ENCODE measurements at regions not wholly inside any gene's neighbourhood (a gene's known extent, or its start where the extent isn't known, plus 50 kb on each side); places are given as distances from the start of the nearest gene placed in this dataset.
A peak's percentile ranks its signal among the peaks of the same experiment; 100 is the strongest.

DNA sequence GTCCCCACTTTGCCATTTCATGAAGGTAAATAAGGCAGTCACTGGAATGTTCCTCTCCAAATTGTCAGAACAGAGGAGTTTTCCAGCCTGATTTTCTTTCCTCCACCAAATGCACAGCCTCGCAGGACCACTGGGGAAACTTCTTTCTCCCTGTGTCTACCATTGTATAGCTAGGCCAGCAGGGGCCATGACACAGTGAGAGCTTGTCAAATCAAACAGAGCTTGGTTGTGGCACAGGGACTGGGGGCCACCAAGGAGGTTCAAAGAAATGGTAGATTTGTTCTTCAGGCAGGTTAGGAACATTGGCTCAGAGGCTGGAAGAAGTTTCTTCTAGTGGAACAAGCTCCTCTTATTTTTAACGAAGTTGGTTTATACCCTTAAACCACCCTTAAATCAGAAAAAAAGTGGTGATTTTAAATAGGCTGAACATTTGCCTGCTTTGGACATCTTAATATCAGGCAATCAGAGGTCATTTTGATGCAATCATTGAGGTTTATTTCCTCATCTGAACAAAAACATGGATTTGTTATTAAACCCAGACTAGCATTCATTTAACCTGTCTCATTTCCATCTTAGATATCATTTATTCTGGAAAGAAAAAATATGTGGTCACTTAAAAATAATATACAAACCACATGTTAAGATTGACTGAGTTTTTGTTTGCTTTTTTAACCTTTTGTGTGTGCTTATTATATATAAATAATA lies 105.6 kb downstream of the GTPBP8 start:
- peak; percentile 27 for DNase-seq

DNA sequence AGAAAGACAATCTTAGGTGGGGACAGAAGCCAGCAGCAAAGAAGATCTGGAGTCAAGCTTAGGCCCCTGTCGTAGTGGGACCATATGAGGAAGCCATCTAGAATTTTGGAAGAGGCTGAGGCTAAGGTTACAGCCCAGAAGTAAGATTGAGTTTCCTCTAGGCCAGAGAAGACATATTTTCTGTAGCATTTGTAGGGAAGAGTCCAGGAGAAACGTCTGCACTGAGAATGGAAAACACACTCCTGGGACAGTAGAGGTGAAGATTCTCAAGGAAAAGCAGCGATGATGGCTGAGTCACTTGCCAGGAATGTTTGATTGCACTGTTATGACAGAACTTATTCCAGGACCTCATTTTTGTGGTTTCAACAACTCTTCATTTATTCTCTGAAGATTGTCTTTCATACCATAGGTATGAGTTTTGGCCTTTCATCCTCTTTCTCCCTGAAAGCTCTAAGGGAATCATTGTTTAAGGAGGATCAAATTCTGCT lies 107.2 kb downstream of the GTPBP8 start:
- peak; percentile 95 for DNase-seq

DNA sequence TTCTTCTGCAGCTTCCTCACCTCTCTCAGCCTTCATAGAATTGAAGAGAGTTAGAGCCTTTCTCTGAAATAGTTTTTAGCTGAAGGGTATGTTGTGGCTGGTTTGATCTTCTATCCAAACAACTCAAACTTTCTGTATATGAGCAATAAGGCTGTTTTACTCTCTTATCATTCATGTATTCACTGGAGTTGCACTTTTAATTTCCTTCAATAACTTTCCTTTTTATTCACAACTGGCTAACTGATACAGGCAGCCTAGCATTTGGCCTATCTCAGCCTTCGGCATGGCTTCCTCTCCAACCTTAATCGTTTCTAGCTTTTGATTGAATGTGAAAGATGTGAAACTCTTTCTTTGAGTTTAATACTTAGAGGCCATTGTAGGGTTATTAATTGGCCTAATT lies 109.3 kb downstream of the GTPBP8 start:
- DNase-seq: no peak

DNA sequence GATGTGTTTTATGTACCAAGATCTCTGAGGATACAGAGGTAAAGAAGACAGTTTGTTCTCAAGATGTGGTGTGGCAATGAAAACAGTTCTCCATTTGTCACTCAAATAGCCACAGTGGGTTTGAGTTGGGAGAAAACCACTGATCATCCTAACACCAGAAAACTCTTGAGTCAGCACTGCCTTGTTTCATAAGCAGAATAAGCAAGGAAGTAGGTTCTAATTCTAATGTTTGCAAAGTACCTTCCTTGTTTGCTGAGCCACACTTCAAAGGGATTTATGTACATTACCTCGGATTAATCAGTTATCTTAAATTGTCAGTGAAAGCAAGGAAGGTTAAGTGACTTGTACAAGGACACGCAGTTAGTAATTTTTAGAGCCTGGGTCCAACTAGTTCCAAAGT lies 107.8 kb upstream of the BOC start:
- DNase-seq: no peak

DNA sequence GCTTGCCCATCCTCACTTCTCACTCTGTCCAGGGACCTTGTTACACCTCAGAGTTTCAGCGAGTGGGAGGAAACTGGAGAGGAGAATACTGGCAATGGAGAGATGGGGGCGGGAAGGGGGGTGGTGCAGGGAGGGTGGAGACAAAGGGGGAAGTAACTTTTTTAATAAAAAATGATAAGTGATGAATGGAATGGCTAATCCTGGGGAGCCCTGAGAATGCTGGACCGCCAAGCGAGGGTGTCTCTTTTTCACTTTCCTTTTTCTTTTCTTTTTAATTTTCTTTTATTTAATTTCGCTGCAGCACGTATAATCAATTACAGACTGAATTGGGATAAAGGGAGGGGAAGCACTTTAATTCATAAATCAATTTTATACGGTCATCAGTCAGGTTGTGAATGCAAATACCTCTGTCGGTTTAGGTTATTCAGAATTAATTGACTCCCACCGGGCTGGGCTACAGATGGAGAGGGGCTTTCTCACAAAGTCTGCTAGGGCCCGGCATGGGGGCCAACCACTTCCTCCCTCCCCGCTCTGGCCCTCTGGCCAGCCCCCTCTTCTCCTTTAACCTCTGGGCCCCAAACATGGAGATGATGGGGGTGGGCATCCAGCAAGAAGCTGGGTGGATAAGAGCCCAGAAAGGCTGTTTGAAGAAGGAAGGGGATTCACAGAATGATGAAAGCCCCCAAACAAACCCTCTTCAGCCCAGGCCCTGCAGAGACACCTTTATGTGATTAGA lies 106.8 kb upstream of the BOC start:
- no peak for DNase-seq

DNA sequence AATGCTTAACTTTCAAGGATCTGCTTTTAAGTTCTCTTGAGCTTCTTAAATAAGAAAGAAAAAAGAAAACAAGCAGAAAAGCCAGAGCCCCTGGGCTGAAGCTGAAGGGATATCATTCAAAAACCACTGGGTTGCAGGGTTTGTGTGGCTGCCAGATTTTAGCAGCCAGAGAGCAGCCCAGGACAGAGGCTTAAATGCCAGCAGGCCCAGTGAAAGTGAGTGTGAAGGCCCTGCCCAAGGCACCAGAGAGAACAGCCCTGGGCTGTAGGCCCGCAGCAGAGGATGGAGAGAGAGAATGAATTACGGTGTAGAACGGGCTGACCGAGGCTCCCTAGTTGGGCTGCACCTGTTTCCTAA lies 106.3 kb upstream of the BOC start:
- DNase-seq: no peak

DNA sequence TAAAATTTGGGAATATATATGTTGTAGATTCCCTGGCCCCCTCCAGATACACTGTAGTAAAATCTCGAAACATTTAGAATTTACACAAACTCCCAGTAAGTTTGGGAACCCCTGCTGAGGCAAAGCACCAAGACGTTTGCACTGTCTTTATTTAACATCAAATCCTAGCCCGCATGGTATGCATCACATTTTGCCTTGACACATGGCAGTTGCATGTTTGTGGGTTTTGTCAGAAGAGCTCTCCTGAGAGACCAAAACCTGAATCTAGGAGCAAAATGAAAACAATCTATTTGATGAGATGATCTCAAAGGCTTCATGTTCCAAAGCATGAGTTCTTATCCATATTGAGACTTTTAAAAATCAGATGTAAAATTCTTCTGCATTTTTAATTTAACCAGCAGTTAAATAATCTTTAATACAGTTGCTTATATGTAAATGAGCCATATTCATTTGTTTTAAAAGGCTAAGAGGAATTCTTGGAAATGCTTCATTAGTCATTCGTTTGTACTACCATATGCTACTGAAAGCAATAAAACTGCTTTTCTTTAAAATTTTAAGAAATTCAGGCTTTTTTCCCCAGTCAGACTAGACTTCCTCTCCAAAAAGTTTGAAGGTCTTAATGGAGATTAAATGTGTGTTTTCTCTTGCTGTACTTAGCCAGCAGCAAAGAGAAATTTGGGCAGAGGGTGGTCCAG lies 105.2 kb upstream of the BOC start:
- DNase-seq: peak; percentile 21

DNA sequence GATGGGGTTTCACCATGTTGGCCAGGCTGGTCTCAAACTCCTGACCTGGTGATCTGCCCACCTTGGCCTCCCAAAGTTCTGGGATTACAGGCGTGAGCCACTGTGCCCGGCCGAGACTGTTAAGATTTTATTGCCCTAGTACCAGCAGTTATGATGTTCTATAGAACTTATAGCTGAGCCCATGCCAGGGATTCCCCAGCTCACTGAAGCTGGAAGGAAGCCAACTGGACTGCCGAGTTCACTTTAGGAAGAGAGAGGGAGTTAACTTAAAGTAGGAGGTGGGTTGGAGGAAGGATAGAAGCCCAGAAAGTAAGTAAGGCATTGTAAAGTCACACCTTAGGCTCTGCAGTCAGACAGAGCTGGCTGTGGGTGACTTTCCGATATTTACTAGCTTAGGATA lies 101.1 kb upstream of the BOC start:
- no peak for DNase-seq

DNA sequence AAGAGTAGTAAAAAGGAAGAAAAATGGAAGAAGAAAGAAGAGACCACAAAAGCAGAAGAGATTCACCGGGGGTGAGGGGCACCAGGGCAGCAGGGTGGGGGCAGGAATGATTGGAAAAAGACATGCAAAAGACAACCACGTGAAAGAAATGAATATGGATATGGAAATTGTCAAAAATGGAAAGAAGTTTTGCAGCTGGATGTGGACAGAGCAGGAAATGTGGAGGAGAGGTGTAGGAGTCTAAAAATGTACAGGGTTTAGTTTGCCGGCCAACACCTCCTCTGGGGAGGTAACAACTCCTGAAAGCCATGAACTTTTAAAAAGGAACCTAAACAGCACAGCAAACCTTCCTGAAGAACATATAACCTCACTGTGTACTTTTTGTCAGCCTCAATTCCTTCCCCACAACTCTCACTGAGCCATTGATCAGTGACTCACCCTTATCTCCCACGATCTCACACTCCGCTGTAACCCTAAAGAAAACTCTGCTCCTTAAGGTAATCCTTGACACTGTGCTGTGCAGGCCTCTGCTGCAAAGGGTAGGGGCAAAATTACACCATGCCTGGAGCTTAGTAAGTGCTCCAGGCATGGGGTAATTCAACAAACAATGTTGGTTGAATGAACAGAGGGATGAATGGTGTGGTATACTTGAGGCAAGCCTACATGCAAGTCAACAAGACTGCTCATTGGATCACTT lies 100.2 kb upstream of the BOC start:
- DNase-seq: peak; percentile 60

DNA sequence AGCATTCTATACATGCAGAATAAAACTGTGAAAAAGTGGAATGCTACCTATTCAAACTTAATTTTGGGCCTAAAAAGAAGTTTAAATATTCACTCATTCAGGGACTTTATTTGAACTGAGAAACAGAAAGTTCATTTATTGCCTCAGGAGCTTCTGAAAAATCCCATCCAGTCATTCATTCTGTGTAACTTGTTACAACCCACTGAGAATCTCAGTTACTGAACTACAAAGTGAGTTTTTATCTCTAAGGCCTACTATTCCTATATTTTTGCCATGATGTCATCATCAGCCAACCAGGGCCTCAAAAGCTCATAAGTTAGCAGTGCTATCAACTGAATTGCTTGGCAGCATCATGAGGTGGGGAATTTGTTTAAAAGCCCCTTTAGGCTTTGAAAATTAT lies 98.0 kb upstream of the BOC start:
- no peak for DNase-seq

DNA sequence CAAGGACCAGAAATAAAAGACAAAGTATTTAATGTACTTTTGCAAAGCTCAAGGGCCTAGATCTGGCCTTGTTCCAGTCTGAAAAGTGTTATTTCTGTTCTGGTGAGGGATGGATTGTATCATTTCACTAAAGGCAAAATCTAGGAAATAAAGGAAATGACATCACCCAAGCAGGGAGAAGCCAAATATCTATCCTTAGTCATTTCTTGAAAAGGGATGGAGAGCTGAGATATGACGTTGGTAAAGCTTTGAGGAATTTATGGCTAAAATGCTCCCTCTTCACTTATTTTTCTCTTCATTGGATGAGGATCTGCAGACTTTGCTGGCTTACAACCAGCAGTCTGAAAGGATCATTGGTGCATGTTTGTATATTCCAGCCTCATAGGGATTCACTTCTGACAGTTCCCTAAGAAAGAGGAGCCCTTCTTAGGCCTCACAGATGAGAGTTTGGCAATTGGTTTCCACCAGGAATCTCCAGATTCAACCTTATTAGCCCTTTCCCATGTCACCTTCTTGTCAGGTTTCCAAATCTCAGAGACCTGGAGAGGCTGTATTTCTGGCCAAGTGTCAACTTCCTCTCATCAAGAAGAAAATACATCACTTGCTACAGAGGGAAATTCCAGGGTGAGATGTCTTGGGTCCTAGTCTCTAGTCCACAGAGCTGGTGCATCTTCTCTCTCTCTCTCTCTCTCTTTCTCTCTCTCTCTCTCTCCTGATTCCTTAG lies 93.7 kb upstream of the BOC start:
- peak; percentile 80 for DNase-seq

DNA sequence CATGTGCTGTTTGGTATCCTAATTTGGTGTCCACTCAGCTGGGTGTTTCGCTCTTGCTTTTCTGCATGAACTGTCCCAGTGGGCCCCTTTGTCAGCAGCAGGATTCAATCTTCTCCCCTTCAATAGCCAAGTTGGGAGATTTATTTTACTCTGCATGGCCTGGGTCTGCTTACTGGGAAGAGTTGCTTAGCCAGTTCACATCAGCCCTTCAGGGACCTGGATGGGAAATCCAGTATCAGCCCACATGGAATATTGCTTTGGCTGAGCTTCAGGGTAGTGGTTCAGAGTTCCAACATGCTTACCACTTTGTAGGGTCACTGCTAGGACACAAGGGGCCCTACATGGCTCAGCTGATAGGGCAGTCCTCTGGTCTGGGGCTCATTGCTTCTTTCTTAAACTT lies 93.0 kb upstream of the BOC start:
- DNase-seq: no peak

DNA sequence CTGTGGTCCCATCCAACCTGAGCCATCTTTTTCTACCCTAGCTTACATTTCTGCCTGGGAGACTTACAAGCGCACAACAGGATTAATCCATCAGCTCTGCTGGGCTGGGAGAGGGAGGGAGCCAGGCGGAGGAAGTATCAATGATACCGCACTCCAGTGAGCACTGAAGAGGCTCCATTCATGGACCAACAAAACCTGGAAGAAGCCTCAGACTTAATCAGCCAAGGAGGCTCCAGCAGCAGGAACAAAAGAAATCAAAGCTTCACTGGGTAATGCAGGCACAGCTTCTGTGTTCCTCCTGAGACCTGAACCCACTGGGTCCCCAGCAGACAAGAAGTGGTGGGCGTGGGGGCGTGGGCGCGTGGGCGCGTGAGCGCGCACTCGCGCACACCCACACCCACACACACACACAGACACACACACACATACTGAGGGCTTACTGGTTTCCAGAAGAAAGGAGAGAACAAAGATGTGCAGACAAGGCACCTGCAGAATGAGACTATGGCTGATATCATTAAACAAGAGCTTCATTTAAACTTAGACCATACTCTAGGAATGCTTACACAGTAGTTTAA lies 87.0 kb upstream of the BOC start:
- no peak for DNase-seq

DNA sequence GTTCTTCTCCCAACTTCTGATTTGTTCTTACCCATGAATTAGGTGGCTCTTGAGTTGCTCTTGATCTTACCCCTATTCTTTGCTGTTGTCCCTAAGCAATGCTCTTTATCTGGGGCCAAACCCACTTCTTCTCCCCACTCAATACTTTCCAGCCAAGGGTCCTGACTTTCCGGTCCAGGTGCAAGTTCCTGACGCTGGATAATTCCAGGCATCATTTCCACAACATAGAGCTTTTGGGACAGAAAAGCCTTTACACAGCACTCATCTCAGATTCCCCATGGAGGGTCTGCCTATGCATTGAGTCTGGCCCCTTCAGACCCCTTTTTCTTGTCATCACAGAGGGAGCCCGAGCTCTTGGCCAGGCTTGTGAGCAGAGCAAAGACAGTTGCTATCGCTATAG lies 85.4 kb upstream of the BOC start:
- DNase-seq: no peak

DNA sequence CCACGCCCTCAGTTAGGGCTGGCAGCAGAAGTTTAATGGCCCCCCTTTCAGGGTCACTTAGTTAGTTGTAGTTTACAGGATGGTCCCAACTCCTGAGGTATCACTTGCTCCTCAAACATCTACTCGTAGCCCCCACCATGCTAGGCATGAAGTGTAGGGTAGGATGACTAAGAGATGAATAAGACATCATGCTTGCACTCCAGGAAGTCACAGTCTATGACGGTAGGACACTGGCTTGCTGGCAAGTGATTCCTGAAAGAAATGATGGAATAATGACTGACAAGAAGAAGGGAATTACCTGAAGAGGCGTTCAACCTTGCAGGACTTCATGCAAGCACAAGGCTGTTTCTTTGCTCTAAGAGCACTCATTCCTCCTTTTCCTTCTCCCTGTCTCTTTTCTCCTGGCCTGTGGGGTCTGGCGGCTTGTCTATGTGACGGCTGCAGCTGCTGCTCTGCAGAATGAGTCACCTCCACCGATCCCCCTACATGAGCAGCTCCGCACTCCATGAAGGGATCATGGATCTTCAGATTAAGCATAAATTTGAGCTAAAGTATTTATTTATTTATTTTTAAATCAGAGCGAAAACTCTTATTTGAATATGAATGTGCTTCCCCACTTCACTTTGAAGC lies 82.9 kb upstream of the BOC start:
- DNase-seq: peak; percentile 31

DNA sequence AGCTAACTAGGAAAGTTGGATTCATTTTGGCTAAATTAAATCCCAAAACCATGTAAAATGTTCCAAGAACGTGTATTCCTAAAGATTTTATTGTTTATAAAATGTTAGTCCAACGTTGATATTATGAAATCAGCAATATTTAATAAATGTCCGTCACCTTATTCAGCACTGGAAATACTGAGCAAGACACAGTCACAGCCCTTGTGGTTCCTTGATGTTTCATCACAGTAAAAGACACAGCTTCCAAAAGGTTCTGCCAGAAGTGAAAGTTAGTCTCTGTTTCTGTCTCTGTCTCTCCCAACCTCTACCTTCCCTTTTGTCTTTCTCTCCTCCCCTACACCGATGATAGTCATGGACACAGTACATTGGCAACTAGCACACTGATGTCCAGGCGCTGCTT lies 82.2 kb upstream of the BOC start:
- no peak for DNase-seq

DNA sequence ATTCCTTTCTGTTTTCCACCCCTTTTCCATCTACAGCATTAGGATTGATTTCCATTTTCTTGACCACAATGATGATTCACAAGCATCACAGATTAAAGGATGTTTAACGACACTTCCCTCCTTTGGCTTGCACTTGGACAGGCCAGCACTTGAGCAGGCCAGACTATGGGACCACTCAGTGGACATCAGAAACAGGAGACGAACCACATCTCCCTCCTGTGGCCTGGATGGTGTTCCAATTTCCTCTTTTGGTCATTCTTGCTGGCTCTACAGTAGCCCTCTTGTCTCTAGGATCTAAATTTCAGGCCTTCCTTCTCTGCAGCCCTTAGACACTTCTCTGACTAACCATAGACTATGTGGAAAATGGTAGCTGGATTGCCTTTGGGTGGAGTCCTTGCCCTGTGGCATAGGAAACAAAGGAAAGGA lies 78.8 kb upstream of the BOC start:
- peak; percentile 72 for DNase-seq

DNA sequence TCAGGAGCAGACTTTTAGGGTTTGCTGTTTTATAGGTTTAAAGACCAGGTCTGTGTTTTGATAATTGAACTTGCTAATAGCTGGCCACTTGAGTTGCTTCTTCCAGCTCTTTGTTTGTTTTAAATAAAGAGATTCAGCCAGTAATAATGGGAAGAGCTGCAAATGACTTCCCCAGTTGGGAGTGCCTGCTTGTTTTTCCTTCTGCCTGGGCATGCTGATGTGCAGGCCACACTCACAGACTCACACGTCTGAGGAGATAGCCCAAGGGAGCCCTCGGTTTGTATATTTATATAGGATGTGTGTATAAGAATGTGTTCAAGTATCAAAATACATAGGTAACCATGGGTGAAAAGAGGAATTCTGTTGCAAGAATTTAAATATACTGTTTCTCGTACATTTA lies 78.2 kb upstream of the BOC start:
- no peak for DNase-seq

DNA sequence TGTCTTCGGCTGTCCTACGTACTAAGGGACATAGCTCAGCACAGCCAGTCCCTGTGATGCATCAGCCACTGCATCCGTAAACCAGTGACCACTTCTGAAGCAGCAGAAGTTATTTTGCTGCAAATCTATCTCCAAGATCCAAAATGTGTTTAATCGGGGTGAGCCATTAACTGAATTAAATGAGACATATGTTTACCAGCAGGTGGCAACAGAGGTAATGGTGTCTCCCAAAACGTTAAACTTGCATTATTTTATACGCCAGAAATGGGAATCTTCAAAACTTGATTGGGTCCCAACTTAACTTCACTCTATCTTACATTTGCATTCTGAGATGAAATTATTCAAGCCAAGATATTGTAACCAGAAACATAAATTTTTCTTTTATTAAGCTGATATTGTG lies 75.3 kb upstream of the BOC start:
- peak; percentile 19 for DNase-seq

DNA sequence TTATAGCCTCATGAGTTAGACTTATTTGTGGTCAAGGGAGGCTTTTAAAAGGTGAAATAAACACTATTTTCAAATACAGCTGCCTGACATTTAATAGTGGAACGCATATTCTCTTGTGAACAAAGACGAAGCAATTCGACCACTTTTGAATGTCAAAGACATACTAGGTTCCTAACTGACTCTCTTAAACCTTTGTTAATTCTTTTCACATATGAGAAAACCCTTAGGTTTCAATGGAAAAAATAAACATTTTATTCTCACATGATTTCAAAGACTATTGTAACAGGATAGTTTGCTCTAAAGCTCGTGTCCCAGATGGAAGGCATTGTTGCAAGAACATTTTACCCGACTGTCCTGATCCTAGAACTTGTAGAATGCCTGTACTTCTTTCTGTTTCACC lies 74.8 kb upstream of the BOC start:
- DNase-seq: no peak

DNA sequence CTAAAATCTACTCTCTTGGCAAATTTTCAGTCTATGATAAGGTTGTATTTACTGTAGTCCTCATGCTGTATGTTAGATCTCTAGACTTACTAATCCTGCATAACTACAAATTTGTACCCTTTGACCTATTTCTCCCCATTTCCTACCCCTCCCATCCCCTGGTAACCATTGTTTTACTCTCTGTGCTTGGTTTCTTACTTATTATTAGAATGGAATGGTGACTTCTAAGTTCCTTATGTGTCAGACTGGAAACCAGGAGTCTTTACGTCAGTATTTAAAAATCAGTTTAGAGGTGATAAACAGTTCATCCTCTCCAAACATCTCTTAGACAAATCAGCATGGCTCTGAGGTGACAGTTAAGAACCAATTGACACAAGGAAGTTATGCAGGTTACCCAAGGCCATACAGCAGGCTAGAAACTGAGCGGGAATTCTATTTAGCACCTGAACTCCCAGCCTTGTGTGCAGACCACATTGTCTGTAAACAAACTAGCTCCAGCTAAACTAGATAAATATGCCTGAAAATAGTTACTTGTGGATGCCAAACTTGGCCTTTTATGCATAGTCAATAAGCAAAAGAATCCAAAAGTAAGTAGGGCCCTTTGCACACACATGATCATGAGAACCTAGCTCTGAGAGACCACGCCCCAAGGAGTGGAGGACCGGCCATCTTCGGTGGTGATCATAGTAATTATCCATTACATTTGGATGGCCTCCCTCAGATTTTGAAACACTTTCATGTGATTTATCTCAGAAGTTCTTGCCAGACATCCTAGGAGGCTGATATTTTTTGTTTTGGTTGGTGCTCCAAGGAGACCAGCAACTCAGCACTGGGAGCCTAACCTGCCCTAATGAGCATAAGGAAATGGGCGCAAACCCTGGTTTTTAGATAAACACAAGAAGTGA lies 72.3 kb upstream of the BOC start:
- DNase-seq: no peak

All from EL (cell line).